Cerebellar cortex (tissue), 1 donor: ENCODE measurements at regions not wholly inside any gene's neighbourhood (a gene's known extent, or its start where the extent isn't known, plus 50 kb on each side); places are given as distances from the start of the nearest gene placed in this dataset.
"Not testable (repeated sequence)": the region's sequence is repeated elsewhere in the genome, so short reads cannot be mapped to it uniquely, and the experiment has no call there.

Experiments
- DNase-seq: peaks from one replicate; pipeline ENCODE4 v3.0.0-alpha.2; 2015; ENCODE audit warnings: low spot score

DNA sequence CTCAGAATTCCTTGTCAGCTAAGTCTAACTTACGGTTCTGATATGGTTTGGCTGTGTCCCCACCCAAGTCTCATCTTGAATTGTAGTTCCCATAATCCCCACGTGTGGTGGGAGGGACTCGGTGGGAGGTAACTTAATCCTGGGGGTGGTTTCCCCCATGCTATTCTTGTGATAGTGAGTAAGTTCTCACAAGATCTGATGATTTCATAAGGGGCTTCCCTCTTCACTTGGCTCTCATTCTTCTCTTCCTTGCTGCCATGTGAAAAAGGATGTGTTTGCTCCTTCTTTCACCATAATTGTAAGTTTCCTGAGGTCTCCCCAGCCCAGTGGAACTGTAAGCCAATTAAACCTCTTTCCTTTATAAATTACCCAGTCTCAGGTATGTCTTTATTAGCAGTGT is 163.0 kb downstream of the PMAIP1 start:
- DNase-seq = not testable (repeated sequence)

DNA sequence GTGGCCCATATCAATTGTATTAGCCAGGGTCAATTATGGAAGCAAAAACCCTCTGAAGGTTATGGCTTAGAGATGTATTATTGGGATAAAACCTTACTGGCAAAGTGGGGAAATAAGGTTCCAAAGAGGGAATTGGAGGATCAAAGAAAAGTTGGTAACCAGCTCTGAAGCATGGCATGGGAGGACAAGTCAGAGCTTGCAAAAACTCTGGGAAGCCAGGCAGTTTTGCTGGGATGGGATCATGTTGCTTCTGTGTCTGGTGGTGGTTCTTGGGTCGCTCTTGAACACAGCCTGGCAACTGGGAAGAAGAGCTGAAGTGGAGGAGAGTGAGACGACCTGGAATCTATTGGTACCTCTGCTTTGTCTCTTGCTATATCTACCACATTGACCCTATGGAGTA is 162.6 kb downstream of the PMAIP1 start:
- DNase-seq = no peak

- no peak for DNase-seq
These were observed 160.8 kb downstream of the PMAIP1 start for GRCh38 chr18:60060578-60060977.

DNA sequence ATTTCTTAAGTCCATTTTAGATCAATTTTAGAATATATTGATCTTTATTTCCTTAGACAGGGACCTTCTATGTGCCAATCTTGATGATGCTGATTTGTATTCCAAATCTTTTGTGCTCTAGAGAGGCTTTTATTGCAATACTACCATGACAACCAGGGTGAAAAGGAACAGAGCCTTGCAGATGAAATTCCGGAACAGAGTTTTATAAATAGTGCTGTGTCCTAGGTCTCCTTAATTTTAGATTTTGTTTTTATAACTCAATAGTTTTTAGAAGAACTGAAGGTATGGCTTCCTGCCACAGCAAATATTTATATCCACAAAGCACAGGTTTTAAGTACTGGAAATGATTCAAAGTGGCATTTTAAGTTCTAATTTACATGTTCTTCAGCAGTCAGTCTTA is 160.2 kb downstream of the PMAIP1 start:
- DNase-seq = no peak

GRCh38 chr18:60059216-60059615 is 159.4 kb downstream of the PMAIP1 start:
- DNase-seq = no peak

- no peak for DNase-seq
These were observed 154.0 kb downstream of the PMAIP1 start for GRCh38 chr18:60053747-60054304.

- no peak for DNase-seq
These were observed 151.0 kb downstream of the PMAIP1 start for GRCh38 chr18:60050821-60051220.

- no peak for DNase-seq
These were observed 149.4 kb downstream of the PMAIP1 start for GRCh38 chr18:60049172-60049571.

DNA sequence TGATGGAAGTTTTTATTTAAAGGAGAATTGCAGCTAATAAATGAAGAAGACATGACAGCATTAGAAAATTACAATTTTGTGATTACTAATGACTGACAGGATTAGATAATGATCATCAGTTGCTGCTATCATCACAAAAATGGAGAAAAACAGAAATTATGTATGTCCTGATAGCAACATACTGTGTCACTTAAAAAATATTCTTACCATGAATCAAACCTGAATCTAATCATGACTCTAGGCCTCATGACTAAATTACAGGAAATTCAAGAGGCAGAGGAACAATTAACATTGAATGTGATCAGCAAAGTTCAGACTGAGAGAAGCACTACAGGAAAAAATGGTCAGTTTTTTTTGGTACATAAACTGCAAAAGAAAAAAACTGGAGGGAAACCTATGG is 147.8 kb downstream of the PMAIP1 start:
- DNase-seq = no peak

- DNase-seq = no peak
These were observed 144.7 kb downstream of the PMAIP1 start for GRCh38 chr18:60044290-60045006.

- no peak for DNase-seq
These were observed 141.2 kb downstream of the PMAIP1 start for GRCh38 chr18:60040971-60041370.

DNA sequence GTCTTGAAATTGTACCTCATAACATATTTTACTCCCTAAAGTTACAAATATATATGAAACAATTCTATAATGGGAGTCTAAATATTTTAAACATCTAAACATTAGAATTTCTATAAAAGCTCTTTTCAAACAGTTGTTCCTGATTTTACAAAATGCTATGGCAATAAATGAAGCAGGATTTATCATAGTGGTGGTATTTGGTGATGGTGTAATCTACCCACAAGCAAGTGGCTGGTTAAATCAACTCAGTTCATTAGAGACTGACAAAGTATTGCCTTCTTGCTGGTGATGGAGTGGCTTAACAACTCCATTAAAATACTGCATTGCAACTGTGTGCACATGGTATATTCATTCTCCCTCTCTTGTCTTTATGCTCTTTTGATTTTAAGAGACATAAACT is 138.9 kb downstream of the PMAIP1 start:
- DNase-seq = no peak

DNA sequence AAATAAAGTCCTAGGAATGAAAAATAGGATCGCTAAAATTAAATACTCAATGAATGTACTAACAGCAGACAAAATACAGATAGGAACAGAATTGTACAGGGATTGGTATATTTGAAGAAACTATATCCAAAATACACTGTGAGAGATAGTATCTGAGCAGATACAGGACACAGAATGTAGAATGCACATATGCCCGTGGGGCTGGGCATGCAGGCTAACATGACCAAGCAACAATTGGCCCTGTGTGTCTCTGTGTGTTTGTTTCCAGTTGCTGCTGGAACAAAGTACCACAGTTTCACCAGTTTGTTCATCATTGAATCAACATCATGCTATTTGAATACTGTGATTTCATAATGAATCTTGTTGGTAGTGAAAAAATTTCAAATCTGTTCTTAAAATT is 127.6 kb downstream of the PMAIP1 start:
- DNase-seq = no peak

GRCh38 chr18:60024857-60025256 is 125.1 kb downstream of the PMAIP1 start:
- no peak for DNase-seq

DNA sequence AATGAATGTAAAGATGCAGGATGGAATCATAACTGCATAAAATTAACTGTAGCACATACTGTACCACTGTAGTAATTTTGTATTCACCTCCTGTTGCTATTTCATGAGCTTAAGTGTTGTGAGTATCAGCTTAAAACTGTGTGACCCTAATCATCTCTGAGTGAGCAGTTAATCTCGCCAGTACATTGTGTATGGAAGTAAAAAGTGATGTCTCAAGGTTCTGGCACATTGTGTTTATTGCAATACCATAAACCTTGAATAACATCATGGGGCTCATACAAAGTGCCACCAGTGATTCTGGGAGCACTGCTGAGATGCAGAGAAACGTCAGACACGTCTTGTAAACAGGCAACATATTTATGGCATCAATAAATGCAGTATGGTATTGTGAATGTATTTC is 124.5 kb downstream of the PMAIP1 start:
- DNase-seq = no peak

DNA sequence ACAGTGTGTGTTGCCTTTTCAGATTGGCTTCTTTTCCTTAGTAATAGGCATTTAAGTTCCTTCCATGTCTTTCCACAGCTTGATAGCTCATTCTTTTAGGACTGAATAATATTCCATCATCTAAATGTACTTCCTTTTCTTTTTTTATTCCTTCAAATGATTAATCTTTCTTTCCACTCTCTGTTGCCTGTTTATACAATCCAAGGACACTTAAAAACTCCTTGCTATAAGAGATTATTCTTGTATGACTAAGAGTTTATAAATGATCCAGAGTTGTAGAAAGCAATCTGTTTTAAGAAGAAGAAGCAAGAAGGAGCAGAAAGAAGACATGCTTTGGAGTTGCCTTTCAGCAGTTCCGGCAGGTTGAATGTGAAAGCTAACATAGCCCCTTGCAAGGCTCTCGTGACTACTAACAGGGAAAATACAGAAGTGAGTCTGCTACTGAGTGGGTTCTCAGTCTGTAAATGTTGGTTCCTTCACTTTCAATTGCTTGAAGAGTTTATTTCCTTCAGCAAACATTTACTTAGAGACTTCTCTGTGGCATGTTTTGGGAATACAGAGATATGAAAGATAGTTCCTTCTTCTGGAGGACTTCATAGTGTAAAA is 123.0 kb downstream of the PMAIP1 start:
- DNase-seq = no peak

DNA sequence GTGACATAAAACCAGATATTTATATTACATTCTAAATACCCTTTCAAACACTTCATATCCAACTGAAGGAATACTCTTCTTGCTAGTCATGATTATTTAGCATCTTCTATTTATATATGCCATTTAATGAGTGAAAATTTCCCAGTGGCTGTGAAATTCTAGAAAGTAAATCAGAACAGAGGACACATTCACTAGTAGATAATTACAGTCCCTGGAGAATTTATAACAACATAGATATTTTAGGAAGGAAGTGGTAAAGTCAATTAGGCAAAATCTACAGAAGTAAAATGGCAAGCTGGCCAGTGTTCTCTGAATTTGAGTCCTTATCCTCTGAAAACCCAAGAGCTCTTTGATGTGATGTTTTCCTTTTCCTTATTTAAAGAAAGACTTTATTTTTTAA is 121.8 kb downstream of the PMAIP1 start:
- no peak for DNase-seq

DNA sequence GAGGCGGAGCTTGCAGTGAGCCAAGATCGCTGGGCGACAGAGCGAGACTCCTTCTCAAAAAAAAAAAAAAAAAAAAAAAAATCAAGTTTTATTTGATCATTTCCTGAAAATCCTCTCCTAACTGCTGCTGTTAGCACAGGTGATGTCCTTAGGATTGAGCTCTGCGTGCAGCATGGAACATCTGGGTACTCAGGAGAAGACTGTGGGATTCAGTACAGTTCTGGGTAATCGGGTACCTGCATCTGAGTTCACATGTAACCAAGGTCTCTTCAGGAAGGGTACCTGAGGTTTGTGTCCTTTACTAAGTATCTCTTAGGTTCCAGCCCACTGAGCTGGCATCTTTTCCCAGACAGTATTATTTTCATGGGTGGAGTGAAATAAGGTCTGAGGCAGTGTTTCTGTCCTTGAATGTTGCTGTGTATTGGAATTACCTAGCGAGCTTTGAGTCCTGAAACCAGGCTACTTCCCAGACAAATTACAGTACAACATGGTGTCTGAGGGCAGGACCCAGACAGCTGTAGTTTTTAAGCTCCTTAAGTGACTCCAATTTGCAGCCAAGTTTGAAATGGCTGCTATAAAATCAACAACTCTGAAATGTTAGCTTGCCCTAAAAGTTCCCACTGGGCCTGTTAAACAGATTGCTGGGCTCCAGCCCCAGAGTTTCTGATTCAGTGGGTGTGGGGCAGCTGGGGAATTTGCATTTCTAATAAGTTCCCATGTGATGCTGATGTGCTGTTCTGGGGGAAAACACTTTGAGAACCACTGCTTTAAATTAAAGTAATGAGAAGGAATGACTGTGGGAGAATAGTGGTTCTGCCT is 120.5 kb downstream of the PMAIP1 start:
- no peak for DNase-seq

- no peak for DNase-seq
These were observed 119.7 kb downstream of the PMAIP1 start for GRCh38 chr18:60019463-60019840.

GRCh38 chr18:60018618-60019462 is 119.0 kb downstream of the PMAIP1 start:
- DNase-seq = no peak

DNA sequence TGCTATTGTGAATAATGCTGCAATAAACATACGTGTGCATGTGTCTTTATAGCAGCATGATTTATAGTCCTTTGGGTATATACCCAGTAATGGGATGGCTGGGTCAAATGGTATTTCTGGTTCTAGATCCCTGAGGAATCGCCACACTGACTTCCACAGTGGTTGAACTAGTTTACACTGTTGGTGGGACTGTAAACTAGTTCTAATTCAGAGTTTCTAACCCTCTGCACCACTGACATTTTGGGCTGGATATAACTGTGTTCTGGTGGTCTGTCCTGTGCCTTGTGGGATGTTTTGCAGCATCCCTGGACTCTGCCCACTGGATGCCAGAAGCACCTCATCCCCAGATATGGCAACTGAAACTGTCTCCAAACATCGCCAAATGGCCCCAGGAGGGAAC is 118.3 kb downstream of the PMAIP1 start:
- peak; percentile 8 for DNase-seq

DNA sequence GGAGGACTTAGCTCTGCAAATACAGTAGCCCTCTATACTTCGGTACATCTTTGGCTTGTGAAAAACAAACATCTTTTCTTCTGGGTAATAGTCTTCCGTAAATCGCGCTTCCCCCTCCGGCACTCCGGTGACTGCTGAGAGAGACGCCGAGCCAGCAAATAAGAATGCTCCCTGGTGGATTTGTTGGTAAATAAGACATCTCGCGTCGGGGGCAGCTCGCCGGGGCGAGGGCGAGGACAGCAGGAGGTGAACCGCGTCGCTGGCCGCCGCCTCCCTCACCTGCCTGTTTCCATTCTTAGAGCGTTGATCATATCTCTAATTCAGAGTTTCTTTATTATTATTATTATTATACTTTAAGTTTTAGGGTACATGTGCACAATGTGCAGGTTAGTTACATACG is 117.6 kb downstream of the PMAIP1 start:
- no peak for DNase-seq
